Gastroesophageal sphincter (tissue), 3 donors: ENCODE measurements at regions not wholly inside any gene's neighbourhood (a gene's known extent, or its start where the extent isn't known, plus 50 kb on each side); places are given as distances from the start of the nearest gene placed in this dataset.

Source experiments
- CTCF ChIP-seq, 4 experiments: fragments of 200-600 bp in 2 of 4; fragments of 450-650 bp in 2 of 4; sonication (generic) in 1 of 4; IDR thresholded peaks; one replicate each; pipeline ENCODE4 v1.5.1; 2017 to 2019; ENCODE audit warnings: antibody characterized with exemption in 4 of 4, mild to moderate bottlenecking in 2 of 4, moderate library complexity in 2 of 4
- EP300 ChIP-seq: sonication (generic); formaldehyde crosslinking; IDR thresholded peaks from one replicate; pipeline ENCODE4 v1.6.1; 2017; ENCODE audit warnings: antibody characterized with exemption, mild to moderate bottlenecking

GRCh38 chr2:181407171-181407570, 50.0 kb upstream of the ITGA4 start:
- TF ChIP-seq CTCF (IDR thresholded peaks at IDR 0.05): no peak
- TF ChIP-seq EP300: no peak
